OCI-LY1 (cell line): ENCODE measurements at regions not wholly inside any gene's neighbourhood (a gene's known extent, or its start where the extent isn't known, plus 50 kb on each side); places are given as distances from the start of the nearest gene placed in this dataset.

Experiments used
- H2AFZ ChIP-seq: fragments of 200-600 bp; sonication (generic), shearing (Covaris generic); 2 replicates; pipeline ENCODE4 v1.6.0; 2014; ENCODE audit warnings: antibody characterized with exemption, mild to moderate bottlenecking, low read length
- H3F3A ChIP-seq: fragments of 200-600 bp; sonication (generic), shearing (Covaris generic); 2 replicates; pipeline ENCODE4 v1.6.0; 2014; ENCODE audit warnings: mild to moderate bottlenecking, antibody characterized with exemption, low read length, moderate library complexity; ENCODE audit not compliant: insufficient read depth
- H3K27ac ChIP-seq: fragments of 200-600 bp; sonication (generic); 2 replicates; pipeline ENCODE4 v1.5.1; 2014; ENCODE audit warnings: low read length, mixed run types, mild to moderate bottlenecking, low read depth; ENCODE audit not compliant: poor library complexity, severe bottlenecking
- H3K27me3 ChIP-seq: fragments of 200-600 bp; sonication (generic); 2 replicates; pipeline ENCODE4 v1.6.0; 2014; ENCODE audit warnings: antibody characterized with exemption, mild to moderate bottlenecking, low read length, moderate library complexity; ENCODE audit not compliant: insufficient read depth
- H3K36me3 ChIP-seq: fragments of 200-600 bp; sonication (generic); 2 replicates; pipeline ENCODE4 v1.6.1; 2014; ENCODE audit warnings: mild to moderate bottlenecking, antibody characterized with exemption, low read length, moderate library complexity, mixed read lengths; ENCODE audit not compliant: insufficient read depth
- H3K4me1 ChIP-seq: fragments of 200-600 bp; sonication (generic); 2 replicates; pipeline ENCODE4 v1.5.1; 2014; ENCODE audit warnings: mild to moderate bottlenecking, low read length, moderate library complexity; ENCODE audit not compliant: insufficient read depth, severe bottlenecking
- H3K4me2 ChIP-seq: fragments of 200-600 bp; sonication (generic), shearing (Covaris generic); 2 replicates; pipeline ENCODE4 v1.6.1; 2014; ENCODE audit warnings: low read length
- H3K4me3 ChIP-seq: fragments of 200-600 bp; sonication (generic); 2 replicates; pipeline ENCODE4 v1.5.1; 2014; ENCODE audit warnings: low read length, low read depth, mild to moderate bottlenecking, mixed read lengths; ENCODE audit not compliant: poor library complexity, severe bottlenecking
- H3K79me2 ChIP-seq: fragments of 200-600 bp; shearing (Covaris generic); 2 replicates; pipeline ENCODE4 v1.6.1; 2016; ENCODE audit warnings: mixed run types, low read length, mixed read lengths; ENCODE audit not compliant: insufficient read depth
- H3K9ac ChIP-seq: fragments of 200-600 bp; sonication (generic), shearing (Covaris generic); 2 replicates; pipeline ENCODE4 v1.6.1; 2014; ENCODE audit warnings: mild to moderate bottlenecking, low read length, mixed read lengths
- H3K9me2 ChIP-seq: fragments of 200-600 bp; sonication (generic), shearing (Covaris generic); 2 replicates; pipeline ENCODE4 v1.6.1; 2014; ENCODE audit warnings: low read depth, mild to moderate bottlenecking, low read length, mixed read lengths
- H3K9me3 ChIP-seq: fragments of 200-600 bp; shearing (Covaris generic); 2 replicates; pipeline ENCODE4 v1.6.1; 2014; ENCODE audit warnings: low read length, mixed read lengths
- H4K20me1 ChIP-seq: fragments of 200-600 bp; sonication (generic), shearing (Covaris generic); 2 replicates; pipeline ENCODE4 v1.6.0; 2016; ENCODE audit warnings: mild to moderate bottlenecking, low read length; ENCODE audit not compliant: insufficient read depth
- CTCF ChIP-seq: fragments of 200-600 bp; sonication (generic), shearing (Covaris generic); IDR thresholded peaks from 2 replicates; pipeline ENCODE4 v1.5.1; 2017; ENCODE audit warnings: mild to moderate bottlenecking, antibody characterized with exemption, low read length, moderate library complexity, mixed read lengths
- EZH2 ChIP-seq: fragments of 200-600 bp; sonication (generic), shearing (Covaris generic); IDR thresholded peaks from 2 replicates; pipeline ENCODE4 v1.8.0; 2017; ENCODE audit warnings: borderline replicate concordance, mixed run types, mild to moderate bottlenecking, antibody characterized with exemption, low read length, moderate library complexity, mixed read lengths

GRCh38 chr1:106846656-106847055 is 209.8 kb upstream of the PRMT6 start:
- Histone ChIP-seq H3K4me3 (no peak overlapping the region), H3F3A (no peaks in the 10 kb centered on the region), H3K4me1 (no peaks in the 10 kb centered on the region), H3K36me3 (no peaks in the 10 kb centered on the region), H3K9me2 (no peaks in the 10 kb centered on the region), H3K27ac (no peak overlapping the region), H2AFZ (no peak overlapping the region), H3K27me3 (no peaks in the 10 kb centered on the region), H3K9me3 (no peaks in the 10 kb centered on the region), H4K20me1 (no peaks in the 10 kb centered on the region), H3K9ac (no peak overlapping the region), H3K79me2 (no peaks in the 10 kb centered on the region), H3K4me2 (no peak overlapping the region)
- no peak for TF ChIP-seq EZH2
- TF ChIP-seq CTCF = no peak

DNA sequence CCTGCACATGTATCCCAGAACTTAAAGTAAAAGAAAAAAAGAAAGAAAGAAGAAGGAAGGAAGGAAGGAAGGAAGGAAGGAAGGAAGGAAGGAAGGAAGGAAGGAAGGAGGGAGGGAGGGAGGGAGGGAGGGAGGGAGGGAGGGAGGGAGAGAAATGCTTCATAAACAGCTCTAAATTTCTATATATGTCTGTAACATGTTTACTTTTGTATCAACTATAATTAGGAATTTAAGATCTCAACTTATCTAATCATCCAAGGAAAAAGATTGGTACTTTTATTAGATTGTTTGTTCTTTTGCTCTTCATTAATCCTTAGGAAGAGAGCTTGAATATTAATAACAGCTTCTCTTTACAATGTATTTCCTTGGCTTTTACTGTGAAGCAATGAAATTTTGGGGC is 195.4 kb upstream of the PRMT6 start:
- no peak overlapping the region for H3K4me3 ChIP-seq
- no peaks in the 10 kb centered on the region for H3K4me1 ChIP-seq
- H3K27me3 ChIP-seq = no peaks in the 10 kb centered on the region
- no peaks in the 10 kb centered on the region for H3K9me2 ChIP-seq
- H3K9ac ChIP-seq = no peak overlapping the region
- no peaks in the 10 kb centered on the region for H3F3A ChIP-seq
- H3K36me3 ChIP-seq = no peaks in the 10 kb centered on the region
- no peak overlapping the region for H2AFZ ChIP-seq
- no peak overlapping the region for H3K27ac ChIP-seq
- H3K4me2 ChIP-seq = no peak overlapping the region
- no peaks in the 10 kb centered on the region for H4K20me1 ChIP-seq
- H3K79me2 ChIP-seq = no peaks in the 10 kb centered on the region
- no peak for TF ChIP-seq EZH2
- TF ChIP-seq CTCF = no peak
- no peaks in the 10 kb centered on the region for H3K9me3 ChIP-seq

- Histone ChIP-seq H3K9me3 (no peaks in the 10 kb centered on the region), H2AFZ (no peak overlapping the region), H3K36me3 (no peaks in the 10 kb centered on the region), H3K79me2 (no peaks in the 10 kb centered on the region), H3F3A (no peaks in the 10 kb centered on the region), H3K9ac (no peak overlapping the region), H3K9me2 (no peaks in the 10 kb centered on the region), H3K4me1 (no peaks in the 10 kb centered on the region), H3K27me3 (no peaks in the 10 kb centered on the region), H3K27ac (no peak overlapping the region), H4K20me1 (no peaks in the 10 kb centered on the region), H3K4me2 (no peak overlapping the region), H3K4me3 (no peak overlapping the region)
- TF ChIP-seq CTCF (no peak), EZH2 (no peak)
Measured at GRCh38 chr1:106868828-106869227, 187.6 kb upstream of the PRMT6 start.
